MV-4-11 (cell line): ENCODE measurements at regions not wholly inside any gene's neighbourhood (a gene's known extent, or its start where the extent isn't known, plus 50 kb on each side); places are given as distances from the start of the nearest gene placed in this dataset.
"Not testable (repeated sequence)": the region's sequence is repeated elsewhere in the genome, so short reads cannot be mapped to it uniquely, and the experiment has no call there.

Experiments used
- DNase-seq: peaks from one replicate; lab custom pipeline; 2025; lab: John Stamatoyannopoulos, UW

- DNase-seq, result no peak
Observed at GRCh38 chr5:123949043-123949804, 437.2 kb downstream of the CSNK1G3 start.

GRCh38 chr5:123947797-123948196, 435.8 kb downstream of the CSNK1G3 start:
- no peak for DNase-seq

GRCh38 chr5:123945548-123945947, 433.6 kb downstream of the CSNK1G3 start:
- no peak for DNase-seq

- no peak for DNase-seq
Observed at GRCh38 chr5:123943151-123943550, 431.2 kb downstream of the CSNK1G3 start.

GRCh38 chr5:123940416-123940815, 428.4 kb downstream of the CSNK1G3 start:
- DNase-seq, result no peak

GRCh38 chr5:123937230-123937629, 425.3 kb downstream of the CSNK1G3 start:
- DNase-seq, result peak; percentile 38

GRCh38 chr5:123936548-123936947, 424.6 kb downstream of the CSNK1G3 start:
- DNase-seq, result no peak

- not testable (repeated sequence) for DNase-seq
Observed at GRCh38 chr5:123933812-123934211, 421.8 kb downstream of the CSNK1G3 start.

- peak; percentile 70 for DNase-seq
Observed at GRCh38 chr5:123929055-123929474, 417.1 kb downstream of the CSNK1G3 start.

GRCh38 chr5:123928401-123928800, 416.4 kb downstream of the CSNK1G3 start:
- no peak for DNase-seq

- no peak for DNase-seq
Observed at GRCh38 chr5:123921193-123921592, 409.2 kb downstream of the CSNK1G3 start.

GRCh38 chr5:123916345-123917121, 404.6 kb downstream of the CSNK1G3 start:
- no peak for DNase-seq

GRCh38 chr5:123914333-123914732, 402.4 kb downstream of the CSNK1G3 start:
- DNase-seq, result no peak

GRCh38 chr5:123907349-123907748, 395.4 kb downstream of the CSNK1G3 start:
- peak; percentile 5 for DNase-seq

- DNase-seq, result no peak
Observed at GRCh38 chr5:123906698-123907295, 394.8 kb downstream of the CSNK1G3 start.

- no peak for DNase-seq
Observed at GRCh38 chr5:123885081-123885480, 373.1 kb downstream of the CSNK1G3 start.

GRCh38 chr5:123882965-123883345, 371.0 kb downstream of the CSNK1G3 start:
- no peak for DNase-seq

GRCh38 chr5:123882319-123882964, 370.5 kb downstream of the CSNK1G3 start:
- no peak for DNase-seq

- no peak for DNase-seq
Observed at GRCh38 chr5:123881759-123882244, 369.8 kb downstream of the CSNK1G3 start.

- no peak for DNase-seq
Observed at GRCh38 chr5:123880875-123881274, 368.9 kb downstream of the CSNK1G3 start.

GRCh38 chr5:123879071-123879470, 367.1 kb downstream of the CSNK1G3 start:
- DNase-seq, result no peak

GRCh38 chr5:123876276-123876790, 364.4 kb downstream of the CSNK1G3 start:
- no peak for DNase-seq
